ENCODE measurements at regions not wholly inside any gene's neighbourhood (a gene's known extent, or its start where the extent isn't known, plus 50 kb on each side); places are given as distances from the start of the nearest gene placed in this dataset.

DNA sequence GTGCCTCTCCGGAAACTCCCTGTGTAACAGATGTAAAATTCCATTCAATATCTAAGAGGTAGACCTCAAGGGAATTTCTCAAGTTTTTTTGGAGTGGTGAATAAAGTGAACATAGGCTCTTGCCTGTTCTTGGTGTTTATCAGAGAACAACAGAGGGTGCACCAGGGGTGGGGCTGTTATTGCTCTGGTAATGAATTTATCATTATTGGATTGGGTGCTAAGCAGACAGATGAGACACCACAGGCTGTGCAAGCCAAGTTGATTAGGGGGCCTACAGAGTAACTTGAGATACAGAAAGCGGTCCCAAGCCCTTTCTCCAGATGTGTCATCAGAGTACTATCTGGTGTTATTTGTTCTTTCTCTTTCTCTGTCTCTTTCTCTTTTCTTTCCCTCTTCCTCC lies 286.3 kb downstream of the OSR1 start:
- in situ Hi-C loops (cut with HindIII; ENCODE audit: low sequenced_read_pairs) = no loop called here
- H3K4me3 ChIP-seq (ENCODE audit: low read depth, low read length) = no peak overlapping the region
- no peak for TF ChIP-seq CTCF (IDR thresholded peaks at IDR 0.05; ENCODE audit: low read depth, low read length, missing control alignments)
- no peak for DNase-seq (ENCODE audit: low read depth)

DNA sequence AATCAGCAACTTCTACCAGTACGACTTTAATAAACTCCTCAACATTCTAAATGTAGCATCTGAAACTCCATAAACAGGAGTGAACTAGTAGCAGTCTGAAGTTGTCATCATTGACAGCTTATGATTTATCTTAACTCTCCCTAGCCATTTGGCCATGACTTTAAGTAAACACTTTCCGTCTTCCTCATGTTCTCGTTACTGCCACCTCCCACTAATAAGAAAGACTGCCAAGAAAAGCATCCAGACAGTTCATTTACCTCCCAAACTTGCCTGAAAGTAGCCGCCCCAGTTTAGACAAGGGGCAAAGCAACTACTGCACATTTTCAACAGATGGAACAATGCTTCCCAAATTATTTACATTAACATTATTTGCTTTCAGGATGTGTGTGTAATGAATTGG lies 287.5 kb downstream of the OSR1 start:
- in situ Hi-C loops (cut with HindIII; ENCODE audit: low sequenced_read_pairs) = no loop called here
- TF ChIP-seq CTCF (IDR thresholded peaks at IDR 0.05; ENCODE audit: low read depth, low read length, missing control alignments) = no peak
- H3K4me3 ChIP-seq (ENCODE audit: low read depth, low read length) = no peak overlapping the region
- DNase-seq (ENCODE audit: low read depth) = no peak

DNA sequence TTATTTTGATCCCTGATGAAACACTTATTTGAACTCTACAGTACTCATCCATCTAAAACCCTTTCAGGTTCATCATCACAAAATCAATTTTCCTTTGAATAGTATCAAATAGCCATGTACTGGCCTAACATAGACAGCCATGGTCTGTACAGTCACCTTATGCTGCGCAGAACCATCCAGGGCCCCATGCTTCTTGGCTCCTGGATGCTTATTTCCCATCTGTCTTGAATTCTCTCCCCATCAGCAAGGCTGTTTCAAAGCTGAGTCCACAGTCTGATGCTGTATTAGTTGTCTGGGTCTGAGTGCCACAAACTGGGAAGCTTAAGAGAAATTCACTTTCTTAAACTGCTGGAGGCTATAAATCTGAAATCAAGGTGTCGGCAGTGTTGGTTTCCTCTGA lies 290.2 kb downstream of the OSR1 start:
- no peak overlapping the region for H3K4me3 ChIP-seq (ENCODE audit: low read depth, low read length)
- in situ Hi-C loops (cut with HindIII; ENCODE audit: low sequenced_read_pairs) = no loop called here
- no peak for TF ChIP-seq CTCF (IDR thresholded peaks at IDR 0.05; ENCODE audit: low read depth, low read length, missing control alignments)
- no peak for DNase-seq (ENCODE audit: low read depth)

GRCh38 chr2:19062370-19062769 lies 296.1 kb downstream of the OSR1 start:
- no peak overlapping the region for H3K4me3 ChIP-seq (ENCODE audit: low read depth, low read length)
- in situ Hi-C loops (cut with HindIII; ENCODE audit: low sequenced_read_pairs) = no loop called here
- TF ChIP-seq CTCF (IDR thresholded peaks at IDR 0.05; ENCODE audit: low read depth, low read length, missing control alignments) = no peak
- no peak for DNase-seq (ENCODE audit: low read depth)

DNA sequence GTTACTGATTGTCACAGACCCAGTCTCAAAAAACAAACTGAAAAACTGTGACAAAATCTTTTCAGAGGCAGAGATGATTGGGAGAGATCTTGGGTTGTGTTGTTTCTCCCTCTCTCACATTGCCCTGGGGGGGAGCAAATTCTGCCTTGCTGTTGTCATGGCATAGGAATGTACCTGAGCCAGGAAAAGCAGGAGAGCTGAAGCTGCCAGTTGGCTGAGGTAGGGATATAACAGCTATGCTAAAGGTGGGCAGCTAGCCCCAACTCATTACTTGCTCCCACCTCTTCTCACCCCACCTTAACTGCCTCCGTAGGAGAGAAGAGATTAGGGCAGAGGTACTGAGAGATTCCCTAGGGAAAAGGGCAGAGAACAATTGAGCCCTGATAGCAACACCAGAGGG lies 299.3 kb downstream of the OSR1 start:
- no peak for DNase-seq (ENCODE audit: low read depth)
- in situ Hi-C loops (cut with HindIII; ENCODE audit: low sequenced_read_pairs) = no loop called here
- no peak overlapping the region for H3K4me3 ChIP-seq (ENCODE audit: low read depth, low read length)
- TF ChIP-seq CTCF (IDR thresholded peaks at IDR 0.05; ENCODE audit: low read depth, low read length, missing control alignments) = no peak

GRCh38 chr2:19051203-19051831 lies 307.1 kb downstream of the OSR1 start:
- in situ Hi-C loops (cut with HindIII; ENCODE audit: low sequenced_read_pairs) = no loop called here
- no peak for DNase-seq (ENCODE audit: low read depth)
- H3K4me3 ChIP-seq (ENCODE audit: low read depth, low read length) = no peak overlapping the region
- TF ChIP-seq CTCF (IDR thresholded peaks at IDR 0.05; ENCODE audit: low read depth, low read length, missing control alignments) = no peak

Data from astrocyte of the cerebellum (primary cell).